Tibial nerve (tissue), 4 donors: ENCODE measurements at regions not wholly inside any gene's neighbourhood (a gene's known extent, or its start where the extent isn't known, plus 50 kb on each side); places are given as distances from the start of the nearest gene placed in this dataset.
"Not testable (repeated sequence)": the region's sequence is repeated elsewhere in the genome, so short reads cannot be mapped to it uniquely, and the experiment has no call there.

ENCODE experiments used
- DNase-seq, 2 donors: peaks; one replicate each; pipeline ENCODE4 v3.0.0-alpha.2; 2019; ENCODE audit warnings: low spot score in 2 of 2
- H3K27ac ChIP-seq, 4 donors: fragments of 200-600 bp; sonication (generic) in 3 of 4; one replicate each; pipeline ENCODE4 v1.5.1; 2017 to 2019; ENCODE audit warnings: mild to moderate bottlenecking in 1 of 4
- H3K27me3 ChIP-seq, 2 donors: fragments of 200-600 bp; sonication (generic) in 1 of 2; one replicate each; pipeline versions ENCODE4 v1.5.1 to v1.6.0; 2017 to 2019
- H3K36me3 ChIP-seq, 3 donors: fragments of 200-600 bp; sonication (generic); one replicate each; pipeline ENCODE4 v1.5.1; 2018 to 2019
- H3K4me1 ChIP-seq, 4 donors: fragments of 200-600 bp; sonication (generic) in 3 of 4; one replicate each; pipeline ENCODE4 v1.5.1; 2017 to 2019
- H3K4me3 ChIP-seq, 4 donors: fragments of 200-600 bp; sonication (generic) in 3 of 4; one replicate each; pipeline ENCODE4 v1.5.1; 2017 to 2019; ENCODE audit warnings: mild to moderate bottlenecking in 1 of 4, moderate library complexity in 1 of 4
- H3K9me3 ChIP-seq, 4 donors: fragments of 200-600 bp; sonication (generic) in 3 of 4; one replicate each; pipeline ENCODE4 v1.5.1; 2017 to 2019
- EP300 ChIP-seq, 2 donors: sonication (generic); formaldehyde crosslinking; IDR thresholded peaks; one replicate each; pipeline ENCODE4 v1.6.1; 2017; ENCODE audit warnings: antibody characterized with exemption in 2 of 2, mild to moderate bottlenecking in 1 of 2
- POLR2A ChIP-seq, 2 donors: fragments of 450-650 bp; IDR thresholded peaks; one replicate each; pipeline ENCODE4 v1.6.1; 2017; ENCODE audit warnings: antibody characterized with exemption in 2 of 2, mild to moderate bottlenecking in 2 of 2, moderate library complexity in 2 of 2
- WGBS, 2 donors: methylation state at CpG; one replicate each; pipeline ENCODE4 v1.1.5; 2018; 5-methylcytosine and 5-hydroxymethylcytosine counted together
- TF ChIP-seq, protein P1 (sequence below), 5 experiments: fragments of 200-600 bp in 3 of 5; fragments of 450-650 bp in 2 of 5; sonication (generic) in 3 of 5; IDR thresholded peaks; one replicate each; pipeline ENCODE4 v1.5.1; 2016 to 2019; ENCODE audit warnings: antibody characterized with exemption in 5 of 5, mild to moderate bottlenecking in 3 of 5, moderate library complexity in 2 of 5

DNA sequence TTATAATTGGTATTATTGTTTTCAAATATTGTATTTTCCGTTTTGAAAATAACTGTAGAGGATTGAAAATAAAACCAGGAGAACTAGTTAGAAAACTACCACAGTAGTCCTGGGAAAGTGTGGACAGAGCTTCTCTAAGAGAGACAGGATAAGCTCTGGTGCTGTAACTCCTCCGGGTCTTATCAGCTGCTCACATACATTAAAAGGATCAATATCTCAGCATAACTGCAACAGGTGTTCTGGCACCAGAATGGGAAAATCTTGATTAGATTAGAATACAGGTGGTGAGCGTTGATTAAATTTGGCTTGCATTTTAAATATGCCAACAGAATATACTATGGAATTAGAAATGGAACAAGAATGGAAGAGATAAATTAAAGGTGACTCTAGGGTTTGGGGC, 1138.9 kb upstream of the ADGRB3 start:
- no peak for DNase-seq
- Histone ChIP-seq H3K4me1 (no peaks in the 10 kb centered on the region), H3K4me3 (no peak overlapping the region), H3K27me3 (no peaks in the 10 kb centered on the region), H3K36me3 (no peaks in the 10 kb centered on the region), H3K27ac (no peak overlapping the region), H3K9me3 (no peaks in the 10 kb centered on the region)
- 87 to 95% methylated on average over 3 of the region's 3 CpGs for WGBS, 2 donors
- TF ChIP-seq EP300 (IDR thresholded peaks at IDR 0.05) (no peak), POLR2A (IDR thresholded peaks at IDR 0.05) (no peak)
- TF ChIP-seq, protein P1, sequence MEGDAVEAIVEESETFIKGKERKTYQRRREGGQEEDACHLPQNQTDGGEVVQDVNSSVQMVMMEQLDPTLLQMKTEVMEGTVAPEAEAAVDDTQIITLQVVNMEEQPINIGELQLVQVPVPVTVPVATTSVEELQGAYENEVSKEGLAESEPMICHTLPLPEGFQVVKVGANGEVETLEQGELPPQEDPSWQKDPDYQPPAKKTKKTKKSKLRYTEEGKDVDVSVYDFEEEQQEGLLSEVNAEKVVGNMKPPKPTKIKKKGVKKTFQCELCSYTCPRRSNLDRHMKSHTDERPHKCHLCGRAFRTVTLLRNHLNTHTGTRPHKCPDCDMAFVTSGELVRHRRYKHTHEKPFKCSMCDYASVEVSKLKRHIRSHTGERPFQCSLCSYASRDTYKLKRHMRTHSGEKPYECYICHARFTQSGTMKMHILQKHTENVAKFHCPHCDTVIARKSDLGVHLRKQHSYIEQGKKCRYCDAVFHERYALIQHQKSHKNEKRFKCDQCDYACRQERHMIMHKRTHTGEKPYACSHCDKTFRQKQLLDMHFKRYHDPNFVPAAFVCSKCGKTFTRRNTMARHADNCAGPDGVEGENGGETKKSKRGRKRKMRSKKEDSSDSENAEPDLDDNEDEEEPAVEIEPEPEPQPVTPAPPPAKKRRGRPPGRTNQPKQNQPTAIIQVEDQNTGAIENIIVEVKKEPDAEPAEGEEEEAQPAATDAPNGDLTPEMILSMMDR (IDR thresholded peaks at IDR 0.05) = no peak

DNA sequence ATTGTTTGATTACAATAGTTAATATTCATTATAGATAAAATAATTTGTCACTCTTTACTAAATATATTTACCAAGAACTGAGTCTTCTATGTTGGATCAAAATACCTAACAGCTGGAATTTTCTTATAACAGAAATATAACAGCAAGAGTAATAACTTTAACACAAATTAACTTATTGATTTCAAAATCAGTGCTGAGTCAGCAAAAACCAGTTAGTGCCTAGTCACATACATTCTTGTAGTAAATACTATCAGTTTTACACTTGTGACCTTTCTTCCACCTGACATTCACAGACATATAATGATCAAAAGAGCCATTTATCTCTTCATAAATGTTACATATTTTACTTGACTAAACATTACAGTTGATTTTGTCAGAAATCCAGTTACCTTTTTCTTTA, 1141.4 kb upstream of the ADGRB3 start:
- DNase-seq = no peak
- no peak overlapping the region for H3K4me3 ChIP-seq
- H3K36me3 ChIP-seq = no peaks in the 10 kb centered on the region
- H3K27ac ChIP-seq = no peak overlapping the region
- TF ChIP-seq EP300 (IDR thresholded peaks at IDR 0.05) (no peak), POLR2A (IDR thresholded peaks at IDR 0.05) (no peak)
- TF ChIP-seq, protein P1 (IDR thresholded peaks at IDR 0.05) = no peak
- H3K4me1 ChIP-seq = no peaks in the 10 kb centered on the region
- peaks cover 0 to 3% (median 0%) of the 10 kb centered on the region in 4 donors for H3K9me3 ChIP-seq
- no peaks in the 10 kb centered on the region for H3K27me3 ChIP-seq

DNA sequence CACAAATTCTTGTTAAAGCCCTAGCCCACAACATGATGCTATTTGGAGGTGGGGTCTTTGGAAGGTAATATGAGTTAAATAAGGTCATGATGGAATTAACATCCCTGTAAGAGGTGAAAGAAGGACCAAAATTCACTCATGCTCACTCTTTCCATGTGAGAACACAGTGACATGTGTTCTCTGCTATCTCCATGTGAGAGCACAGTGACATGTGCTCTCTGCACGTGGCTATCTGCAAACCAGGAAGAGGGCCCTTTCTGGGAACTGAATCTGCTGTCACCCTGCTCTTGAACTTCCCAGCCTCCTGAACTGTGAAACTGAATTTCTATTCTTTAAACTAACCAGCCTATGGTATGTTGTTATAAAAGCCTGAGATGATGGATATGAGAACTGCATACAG, 1159.4 kb upstream of the ADGRB3 start:
- peaks cover 0 to 4% (median 0%) of the 10 kb centered on the region in 4 donors for H3K9me3 ChIP-seq
- no peak for DNase-seq
- 58 to 67% methylated on average over 1 of the region's 1 CpG for WGBS, 2 donors
- H3K27me3 ChIP-seq = no peaks in the 10 kb centered on the region
- TF ChIP-seq, protein P1 (IDR thresholded peaks at IDR 0.05) = no peak
- TF ChIP-seq POLR2A (IDR thresholded peaks at IDR 0.05) (no peak), EP300 (IDR thresholded peaks at IDR 0.05) (no peak)
- no peak overlapping the region for H3K27ac ChIP-seq
- H3K36me3 ChIP-seq = no peaks in the 10 kb centered on the region
- no peaks in the 10 kb centered on the region for H3K4me1 ChIP-seq
- no peak overlapping the region for H3K4me3 ChIP-seq

DNA sequence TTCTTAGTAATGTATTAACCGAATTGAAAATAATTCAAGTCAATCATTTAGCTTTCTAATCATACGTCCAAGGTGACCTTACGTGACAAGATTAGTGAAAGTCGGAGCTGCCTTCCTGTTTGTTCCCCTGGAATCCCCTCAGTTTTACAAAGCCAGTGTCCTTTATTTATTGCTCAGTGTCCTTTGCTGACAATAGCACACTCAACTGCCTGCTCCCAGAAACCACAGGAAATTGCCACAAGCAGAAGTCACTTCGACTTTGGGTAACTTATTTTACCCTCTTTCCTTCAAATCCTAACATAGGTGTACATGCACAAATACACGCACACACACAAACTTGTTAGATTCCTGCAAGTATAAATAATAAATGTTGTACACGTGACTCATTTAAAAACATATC, 1167.7 kb upstream of the ADGRB3 start:
- TF ChIP-seq, protein P1 (IDR thresholded peaks at IDR 0.05) = no peak
- TF ChIP-seq POLR2A (IDR thresholded peaks at IDR 0.05) = no peak
- no peak for TF ChIP-seq EP300 (IDR thresholded peaks at IDR 0.05)
- WGBS, 2 donors = 78 to 81% methylated on average over 7 of the region's 7 CpGs
- no peak for DNase-seq
- H3K9me3 ChIP-seq = peaks cover 0 to 4% (median 2%) of the 10 kb centered on the region in 4 donors
- no peaks in the 10 kb centered on the region for H3K36me3 ChIP-seq
- H3K4me3 ChIP-seq = no peak overlapping the region
- no peaks in the 10 kb centered on the region for H3K27me3 ChIP-seq
- H3K27ac ChIP-seq = no peak overlapping the region
- no peaks in the 10 kb centered on the region for H3K4me1 ChIP-seq

DNA sequence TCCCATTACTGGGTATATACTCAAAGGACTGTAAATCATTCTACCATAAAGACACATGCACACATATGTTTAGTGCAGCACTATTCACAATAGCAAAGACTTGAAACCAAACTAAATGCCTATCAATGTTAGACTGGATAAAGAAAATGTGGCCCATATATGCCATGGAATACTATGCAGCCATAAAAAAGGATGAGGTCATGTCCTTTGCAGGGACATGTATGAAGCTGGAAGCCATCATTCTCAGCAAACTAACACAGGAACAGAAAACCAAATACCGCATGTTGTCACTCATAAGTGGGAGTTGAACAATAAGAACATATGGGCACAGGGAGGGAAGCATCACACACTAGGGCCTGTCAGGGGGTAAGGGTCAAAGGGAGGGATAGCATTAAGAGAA, 1172.4 kb upstream of the ADGRB3 start:
- H3K36me3 ChIP-seq, H3K4me3 ChIP-seq, H3K27ac ChIP-seq, H3K27me3 ChIP-seq, H3K4me1 ChIP-seq, DNase-seq: not testable (repeated sequence)
- H3K9me3 ChIP-seq = peaks cover 0 to 21% (median 0%) of the 10 kb centered on the region in 4 donors
- WGBS, 2 donors = 96 to 100% methylated on average over 1 of the region's 1 CpG

DNA sequence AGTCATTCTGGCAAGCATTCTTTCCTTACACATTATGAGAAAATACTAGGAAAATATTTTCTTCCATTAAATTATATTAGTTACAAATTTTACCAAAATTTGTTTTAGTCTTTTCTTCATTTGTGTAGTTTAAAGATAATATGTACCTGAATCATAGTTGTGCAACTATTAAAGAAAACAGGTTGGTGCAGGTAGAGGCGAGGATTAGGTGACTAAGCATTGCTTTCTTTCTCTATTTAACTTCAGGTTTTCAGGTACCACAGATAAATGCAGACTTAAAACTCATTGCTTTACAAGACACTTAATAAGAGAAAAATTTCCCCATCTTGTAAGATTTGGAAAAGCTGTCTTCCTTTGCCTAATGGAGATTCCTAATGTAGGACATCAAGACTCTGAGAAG, 1175.5 kb upstream of the ADGRB3 start:
- Histone ChIP-seq H3K36me3 (no peaks in the 10 kb centered on the region), H3K9me3 (peaks cover 0 to 23% (median 0%) of the 10 kb centered on the region in 4 donors), H3K27me3 (no peaks in the 10 kb centered on the region), H3K4me1 (no peaks in the 10 kb centered on the region), H3K4me3 (no peak overlapping the region), H3K27ac (no peak overlapping the region)
- 84 to 86% methylated on average over 1 of the region's 1 CpG for WGBS, 2 donors
- DNase-seq = no peak
- no peak for TF ChIP-seq EP300 (IDR thresholded peaks at IDR 0.05)
- TF ChIP-seq, protein P1 (IDR thresholded peaks at IDR 0.05) = no peak
- TF ChIP-seq POLR2A (IDR thresholded peaks at IDR 0.05) = no peak
